ENCODE measurements at regions not wholly inside any gene's neighbourhood (a gene's known extent, or its start where the extent isn't known, plus 50 kb on each side); places are given as distances from the start of the nearest gene placed in this dataset.
"Not testable (repeated sequence)": the region's sequence is repeated elsewhere in the genome, so short reads cannot be mapped to it uniquely, and the experiment has no call there.

- Histone ChIP-seq H3K4me3 (no peak overlapping the region), H3K27me3 (no peaks in the 10 kb centered on the region), H3K36me3 (no peaks in the 10 kb centered on the region), H3K9ac (no peak overlapping the region), H3K4me2 (no peak overlapping the region), H3K4me1 (no peaks in the 10 kb centered on the region), H3K27ac (no peak overlapping the region), H3K9me3 (no peaks in the 10 kb centered on the region), H4K20me1 (no peaks in the 10 kb centered on the region)
- no peak for TF ChIP-seq Cebpa-rat (IDR thresholded peaks at IDR 0.05)
Measured at GRCh38 chr6:74048387-74048786, 352.4 kb downstream of the CD109 start.

GRCh38 chr6:74044417-74045096, 348.6 kb downstream of the CD109 start:
- Histone ChIP-seq H3K36me3 (no peaks in the 10 kb centered on the region), H3K27me3 (no peaks in the 10 kb centered on the region), H3K4me2 (no peak overlapping the region), H3K9me3 (no peaks in the 10 kb centered on the region), H3K4me1 (no peaks in the 10 kb centered on the region), H3K9ac (no peak overlapping the region), H3K27ac (no peak overlapping the region), H4K20me1 (no peaks in the 10 kb centered on the region), H3K4me3 (no peak overlapping the region)
- TF ChIP-seq Cebpa-rat (IDR thresholded peaks at IDR 0.05): no peak

- no peak for TF ChIP-seq Cebpa-rat (IDR thresholded peaks at IDR 0.05)
- Histone ChIP-seq H3K4me1 (no peaks in the 10 kb centered on the region), H3K9me3 (no peaks in the 10 kb centered on the region), H3K4me3 (no peak overlapping the region), H3K9ac (no peak overlapping the region), H3K27ac (no peak overlapping the region), H3K4me2 (no peak overlapping the region), H4K20me1 (no peaks in the 10 kb centered on the region), H3K36me3 (no peaks in the 10 kb centered on the region), H3K27me3 (no peaks in the 10 kb centered on the region)
Measured at GRCh38 chr6:74041420-74041819, 345.4 kb downstream of the CD109 start.

GRCh38 chr6:74018825-74019224, 322.8 kb downstream of the CD109 start:
- Histone ChIP-seq H3K27me3 (no peaks in the 10 kb centered on the region), H3K4me3 (no peak overlapping the region), H3K36me3 (no peaks in the 10 kb centered on the region), H3K9me3 (no peaks in the 10 kb centered on the region), H3K4me1 (no peaks in the 10 kb centered on the region), H3K27ac (no peak overlapping the region), H4K20me1 (no peaks in the 10 kb centered on the region), H3K9ac (no peak overlapping the region), H3K4me2 (no peak overlapping the region)
- no peak for TF ChIP-seq Cebpa-rat (IDR thresholded peaks at IDR 0.05)

- H3K4me1 ChIP-seq: no peaks in the 10 kb centered on the region
- H3K4me2 ChIP-seq: no peak overlapping the region
- no peaks in the 10 kb centered on the region for H4K20me1 ChIP-seq
- TF ChIP-seq Cebpa-rat (IDR thresholded peaks at IDR 0.05): no peak
- no peaks in the 10 kb centered on the region for H3K27me3 ChIP-seq
- H3K27ac ChIP-seq: no peak overlapping the region
- H3K9me3 ChIP-seq: no peaks in the 10 kb centered on the region
- no peak overlapping the region for H3K4me3 ChIP-seq
- no peaks in the 10 kb centered on the region for H3K36me3 ChIP-seq
- no peak overlapping the region for H3K9ac ChIP-seq
Measured at GRCh38 chr6:74015427-74015826, 319.4 kb downstream of the CD109 start.

GRCh38 chr6:74000666-74001490, 304.9 kb downstream of the CD109 start:
- Histone ChIP-seq H3K9me3 (no peaks in the 10 kb centered on the region), H3K4me1 (no peaks in the 10 kb centered on the region), H4K20me1 (no peaks in the 10 kb centered on the region), H3K4me2 (no peak overlapping the region), H3K27me3 (no peaks in the 10 kb centered on the region), H3K27ac (no peak overlapping the region), H3K9ac (no peak overlapping the region), H3K36me3 (no peaks in the 10 kb centered on the region), H3K4me3 (no peak overlapping the region)
- no peak for TF ChIP-seq Cebpa-rat (IDR thresholded peaks at IDR 0.05)

GRCh38 chr6:73990609-73991238, 294.7 kb downstream of the CD109 start:
- not testable (repeated sequence) for H3K4me2 ChIP-seq, H3K4me1 ChIP-seq, H3K27me3 ChIP-seq, H3K27ac ChIP-seq, H4K20me1 ChIP-seq, H3K36me3 ChIP-seq, H3K9ac ChIP-seq, H3K4me3 ChIP-seq
- H3K9me3 ChIP-seq: peaks cover 11% of the 10 kb centered on the region; the same call in 1 of the 2 replicates

GRCh38 chr6:73989428-73989827, 293.4 kb downstream of the CD109 start:
- Histone ChIP-seq H3K9me3 (peaks cover 11% of the 10 kb centered on the region; the same call in 1 of the 2 replicates), H3K27me3 (no peaks in the 10 kb centered on the region), H3K36me3 (no peaks in the 10 kb centered on the region), H3K9ac (no peak overlapping the region), H3K4me1 (no peaks in the 10 kb centered on the region), H3K4me3 (no peak overlapping the region), H3K27ac (no peak overlapping the region), H4K20me1 (no peaks in the 10 kb centered on the region), H3K4me2 (no peak overlapping the region)
- no peak for TF ChIP-seq Cebpa-rat (IDR thresholded peaks at IDR 0.05)

GRCh38 chr6:73985891-73986290, 289.9 kb downstream of the CD109 start:
- Histone ChIP-seq H3K4me3 (no peak overlapping the region), H3K36me3 (no peaks in the 10 kb centered on the region), H4K20me1 (no peaks in the 10 kb centered on the region)

More at GRCh38 chr6:73985891-73986290, 289.9 kb downstream of the CD109 start:
- Histone ChIP-seq H3K27me3 (no peaks in the 10 kb centered on the region), H3K9me3 (peaks cover 9% of the 10 kb centered on the region; the same call in 1 of the 2 replicates), H3K27ac (no peak overlapping the region), H3K4me1 (no peaks in the 10 kb centered on the region), H3K4me2 (no peak overlapping the region), H3K9ac (no peak overlapping the region)
- TF ChIP-seq Cebpa-rat (IDR thresholded peaks at IDR 0.05): no peak

Data from BLaER1 (cell line).